Activated CD4-positive, CD25-positive, alpha-beta regulatory T cell treated with anti-CD3 and anti-CD28 coated beads, Interleukin-2, amount 50 U/mL, for 24 hours (primary cell): ENCODE measurements at regions not wholly inside any gene's neighbourhood (a gene's known extent, or its start where the extent isn't known, plus 50 kb on each side); places are given as distances from the start of the nearest gene placed in this dataset.

Experiments used
- ATAC-seq, 2 donors: fragments of 150-1000 bp; cut with Tn5 transposase; one replicate each; pipeline ENCODE4 v1.10.0; 2021; ENCODE audit warnings: mild to moderate bottlenecking in 1 of 2, moderate library complexity in 1 of 2

DNA sequence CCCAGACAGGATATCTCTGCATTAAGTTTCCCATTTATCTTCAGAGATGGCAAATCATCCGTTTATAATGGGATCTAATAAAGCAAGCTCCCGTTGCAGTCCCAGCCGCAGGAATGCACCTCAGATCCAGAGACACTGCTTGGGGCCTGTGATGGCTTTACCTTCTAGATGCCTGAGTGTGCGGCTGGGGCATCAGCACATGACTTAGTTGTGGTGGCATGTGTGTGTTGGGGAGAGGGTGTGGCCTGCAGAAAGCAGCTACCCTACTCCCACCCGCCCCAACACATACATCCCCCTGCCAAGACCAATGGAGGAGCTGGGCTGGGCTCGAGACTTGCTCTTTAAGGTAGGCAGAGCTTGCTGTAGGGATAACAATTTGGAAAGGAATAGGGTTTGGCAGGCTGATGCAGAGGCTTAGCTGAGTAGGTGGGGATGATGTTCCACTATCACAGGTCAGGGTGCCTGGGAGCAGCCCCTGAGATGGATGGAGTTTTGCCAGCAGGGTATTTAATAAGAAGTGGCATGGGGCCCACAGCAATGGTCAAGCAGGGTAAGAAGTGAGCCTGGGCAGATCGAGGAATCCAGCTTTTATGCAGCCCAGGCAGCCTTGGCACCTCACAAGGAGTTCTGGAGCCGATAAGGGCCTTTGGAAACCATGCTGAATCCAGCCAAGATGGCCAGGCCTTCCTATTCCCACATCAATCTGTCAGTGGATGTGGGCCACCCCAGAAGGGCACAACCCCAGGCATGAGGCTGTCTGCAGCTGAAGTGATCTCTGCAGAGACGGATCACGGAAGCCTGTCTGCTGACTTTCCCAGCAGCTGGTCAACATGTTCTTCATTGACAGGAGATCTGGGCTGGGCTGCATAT lies 601.3 kb downstream of the BUD13 start:
- no peak for ATAC-seq

DNA sequence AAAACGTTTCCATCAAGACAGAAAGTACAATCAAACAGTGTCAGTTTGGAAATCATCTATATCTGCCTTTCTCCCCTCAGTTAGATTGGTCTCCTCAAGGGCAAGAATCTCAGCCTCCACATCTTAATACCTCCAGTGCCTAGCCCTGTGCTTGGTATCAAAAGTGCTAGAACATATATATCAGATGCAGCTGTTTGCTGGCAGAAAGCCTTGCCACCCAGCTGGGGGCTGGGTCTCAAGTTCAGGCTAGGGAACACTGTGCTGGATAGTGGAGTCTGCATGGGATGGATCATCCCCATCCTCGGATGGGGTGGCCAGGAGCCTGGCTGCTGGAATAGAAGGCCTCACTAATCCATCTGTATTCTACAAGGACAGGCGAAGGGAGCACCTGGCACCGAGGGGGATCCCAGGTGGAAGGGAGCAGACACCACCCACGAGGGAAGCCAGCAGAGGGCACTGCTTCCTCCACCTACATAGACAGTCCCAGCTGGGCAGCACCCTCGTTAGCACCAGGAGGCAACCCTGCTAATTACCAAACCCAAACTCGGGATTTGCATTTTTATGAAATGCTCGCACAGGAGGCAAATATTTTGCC lies 602.2 kb downstream of the BUD13 start:
- no peak for ATAC-seq

DNA sequence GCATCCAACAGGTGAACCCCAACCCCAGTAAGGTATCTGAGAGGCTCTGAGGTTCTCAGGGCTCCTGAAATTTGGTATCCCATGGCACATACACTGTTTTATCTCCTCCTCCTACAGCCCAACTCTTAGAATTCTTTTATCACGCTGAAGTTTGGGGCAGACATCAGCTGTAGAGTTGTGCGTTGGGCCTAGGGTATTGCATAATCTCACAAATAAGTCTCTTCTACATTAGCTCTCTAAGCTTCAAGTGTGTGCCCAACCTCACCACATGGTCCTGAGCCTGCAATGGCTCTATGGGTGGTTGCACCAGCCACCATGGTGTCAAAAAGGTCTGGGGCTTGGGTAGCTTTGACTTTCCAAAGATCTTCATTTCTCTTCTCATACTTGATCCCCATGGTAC lies 603.0 kb downstream of the BUD13 start:
- ATAC-seq, result no peak

DNA sequence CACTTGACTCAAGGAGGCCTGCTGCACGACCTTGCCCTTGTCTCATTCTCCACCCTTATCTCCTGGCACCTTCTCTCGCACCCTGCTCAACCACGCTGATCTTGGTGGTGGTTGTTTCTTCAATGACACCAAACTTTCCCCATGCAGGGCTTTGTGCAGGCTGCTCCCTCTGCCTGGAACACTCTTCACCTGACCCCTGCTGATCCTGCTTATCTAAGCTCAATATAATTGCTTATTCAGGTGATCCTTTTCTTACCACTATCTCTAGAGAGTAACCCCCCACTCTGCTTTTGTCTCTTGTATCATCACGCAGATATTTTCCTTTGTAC lies 604.4 kb downstream of the BUD13 start:
- ATAC-seq, result no peak

DNA sequence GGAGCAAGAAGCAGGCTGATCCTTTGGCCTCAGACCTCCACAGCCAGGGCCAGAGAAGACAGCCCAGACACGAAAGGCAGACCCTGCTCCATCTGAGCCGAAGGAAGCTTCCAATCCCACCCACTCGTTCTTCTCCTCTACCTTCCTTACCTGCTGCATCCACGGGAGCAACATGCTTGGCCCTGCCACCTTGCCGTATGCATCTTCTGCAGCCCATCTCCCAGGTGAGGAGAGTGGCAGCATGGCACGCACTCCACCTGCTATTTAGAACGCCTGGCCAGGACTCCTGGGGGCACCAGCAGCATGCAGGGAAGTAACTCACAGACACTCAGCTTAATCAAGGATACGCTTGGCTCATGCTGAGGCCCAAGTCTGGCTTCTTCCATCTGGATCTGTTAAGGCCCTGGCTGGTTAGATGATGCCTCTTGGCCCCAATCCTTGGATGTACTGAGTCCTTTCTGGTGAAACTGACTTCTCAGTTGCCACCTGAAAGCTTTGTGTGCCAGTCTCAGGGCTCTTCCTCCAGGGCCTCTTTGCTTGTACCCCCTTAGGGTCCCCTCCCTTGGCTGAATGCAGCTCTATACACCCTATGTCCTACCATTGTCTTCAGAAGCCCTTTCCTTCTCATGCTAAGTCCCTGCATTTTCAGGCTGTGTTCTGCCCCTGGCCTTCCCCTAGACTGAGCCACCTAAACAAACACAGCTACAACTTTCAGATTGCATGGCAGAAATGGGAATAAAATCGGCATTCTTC lies 604.9 kb downstream of the BUD13 start:
- no peak for ATAC-seq

DNA sequence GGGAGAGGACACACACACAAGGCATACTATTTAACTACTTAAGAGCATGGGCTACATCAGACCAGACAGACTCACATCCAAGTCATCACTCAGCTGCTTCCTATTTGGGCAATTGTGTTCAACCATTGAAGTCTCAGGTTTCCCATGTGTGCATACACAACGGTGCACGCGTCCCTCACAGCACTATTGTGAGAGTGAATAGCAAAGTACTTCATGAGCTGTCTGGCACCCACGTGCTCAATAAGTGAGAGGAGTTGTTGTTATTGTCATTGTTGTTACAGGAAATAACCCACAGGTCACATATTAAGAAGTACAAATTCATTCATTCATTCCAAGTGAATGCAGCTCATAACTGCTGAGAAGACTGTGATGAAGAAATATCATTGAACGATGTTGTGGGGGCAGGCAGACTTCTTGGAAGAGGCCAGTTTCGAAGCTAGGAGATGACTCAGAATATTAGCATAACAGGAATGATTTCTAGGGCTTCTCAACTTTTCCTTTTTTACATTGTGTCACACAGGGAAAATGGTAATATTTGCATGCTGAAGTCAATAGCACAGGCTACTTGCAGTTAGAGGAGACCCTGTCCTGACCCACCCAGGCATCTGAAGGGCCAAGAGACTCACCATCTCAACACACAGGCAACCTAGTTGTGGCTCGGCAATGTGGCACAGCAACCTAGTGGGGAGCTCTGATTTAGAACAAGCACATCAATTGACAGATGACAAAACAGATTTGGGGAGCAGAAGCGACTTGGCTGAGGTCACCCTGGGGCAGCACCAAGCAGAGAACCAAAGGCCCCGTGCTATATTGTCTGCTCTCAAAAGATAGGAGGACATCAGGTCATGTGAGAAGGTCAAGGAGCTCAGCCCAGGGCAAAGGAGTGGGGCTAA lies 606.0 kb downstream of the BUD13 start:
- ATAC-seq, result no peak

DNA sequence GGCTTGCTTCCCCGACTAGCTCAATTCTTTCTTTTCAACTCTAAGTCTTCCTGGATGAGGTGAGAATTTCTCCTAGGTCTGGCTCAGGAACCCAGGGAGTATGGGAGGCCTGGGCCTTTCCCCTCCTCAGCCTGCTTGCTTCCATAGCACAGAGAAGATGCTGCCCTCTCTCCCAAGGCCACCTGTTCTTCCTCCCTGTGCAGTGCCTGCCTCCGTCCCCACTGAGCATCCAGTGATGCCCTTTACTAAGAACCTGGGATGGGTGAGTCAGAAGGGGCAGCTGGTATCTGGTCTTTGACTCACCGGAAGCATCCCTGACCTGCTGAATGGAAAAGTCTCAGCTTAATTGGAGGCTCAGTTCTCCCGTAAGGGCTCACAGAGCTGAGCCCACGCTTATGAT lies 607.9 kb downstream of the BUD13 start:
- ATAC-seq, result no peak

DNA sequence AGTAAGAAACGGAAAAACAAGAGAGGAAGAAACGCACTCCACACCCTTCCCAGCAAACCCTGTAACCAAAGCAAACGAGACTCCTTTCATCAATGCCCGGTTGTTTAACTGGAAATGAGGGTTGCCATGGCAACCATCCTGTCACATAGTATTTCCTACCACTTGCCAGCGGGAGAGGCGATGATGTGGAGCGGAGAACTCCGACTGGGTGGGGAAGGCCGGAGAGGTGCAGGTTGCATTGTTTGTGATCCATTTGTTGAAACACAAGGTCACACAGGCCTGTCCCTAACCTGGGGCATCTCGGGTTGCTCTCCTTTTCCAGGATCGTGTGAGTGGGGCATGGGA lies 609.9 kb downstream of the BUD13 start:
- ATAC-seq, result no peak

DNA sequence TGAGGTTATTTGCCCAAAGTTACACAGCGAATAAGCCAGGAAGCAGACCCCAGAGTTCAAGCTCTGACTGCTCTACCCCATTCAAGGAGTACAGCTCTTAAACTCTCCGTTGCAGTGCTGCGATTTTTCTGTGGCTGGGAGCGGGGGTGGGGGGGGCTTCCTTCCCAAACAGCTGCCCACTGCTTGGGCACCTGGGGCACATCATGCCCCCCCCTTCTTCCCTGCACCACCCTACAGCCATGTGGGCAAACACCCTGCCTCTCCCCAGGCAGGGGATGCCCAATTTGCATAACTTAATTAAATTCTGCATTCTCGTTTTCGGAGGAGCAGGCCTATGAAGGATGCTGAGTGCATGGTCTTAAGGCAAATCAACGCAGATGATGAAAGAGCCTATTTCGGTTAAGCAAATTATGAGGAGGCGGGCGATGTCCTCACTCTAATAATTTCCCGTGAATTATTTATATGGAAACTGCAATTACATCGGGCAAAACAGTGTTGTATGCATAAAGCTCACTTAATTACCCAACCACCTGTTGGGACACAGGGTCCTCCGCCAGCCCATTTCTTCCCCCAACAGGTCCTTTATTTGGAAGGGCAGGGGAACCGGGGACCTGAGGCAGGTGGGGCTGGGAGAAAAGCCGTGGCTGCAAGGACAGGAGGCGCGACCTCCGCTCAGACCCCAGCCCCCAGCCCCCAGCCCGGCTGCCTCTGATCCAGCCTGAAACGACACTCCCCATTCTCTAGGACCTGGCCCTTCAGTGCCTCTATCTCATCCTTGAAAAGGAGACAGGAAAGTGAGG lies 610.5 kb downstream of the BUD13 start:
- ATAC-seq, result no peak

DNA sequence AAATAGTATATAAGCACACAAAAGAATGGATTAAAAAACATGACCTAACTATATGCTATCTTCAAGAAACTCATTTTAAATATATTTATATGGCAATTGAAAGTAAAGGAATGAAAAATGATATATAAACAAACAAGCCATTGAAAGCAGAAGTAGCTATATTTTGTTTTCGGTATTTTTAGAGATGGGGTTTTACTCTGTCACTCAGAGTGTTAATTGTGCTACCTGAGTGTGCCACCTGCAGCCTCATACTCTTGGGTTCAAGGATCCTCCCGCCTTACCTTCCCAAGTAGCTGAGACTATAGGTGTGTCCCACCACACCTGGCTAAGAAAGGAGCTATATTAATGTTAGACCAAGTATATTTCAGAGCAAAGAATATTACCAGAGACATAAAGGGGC lies 624.1 kb downstream of the BUD13 start:
- ATAC-seq, result no peak

DNA sequence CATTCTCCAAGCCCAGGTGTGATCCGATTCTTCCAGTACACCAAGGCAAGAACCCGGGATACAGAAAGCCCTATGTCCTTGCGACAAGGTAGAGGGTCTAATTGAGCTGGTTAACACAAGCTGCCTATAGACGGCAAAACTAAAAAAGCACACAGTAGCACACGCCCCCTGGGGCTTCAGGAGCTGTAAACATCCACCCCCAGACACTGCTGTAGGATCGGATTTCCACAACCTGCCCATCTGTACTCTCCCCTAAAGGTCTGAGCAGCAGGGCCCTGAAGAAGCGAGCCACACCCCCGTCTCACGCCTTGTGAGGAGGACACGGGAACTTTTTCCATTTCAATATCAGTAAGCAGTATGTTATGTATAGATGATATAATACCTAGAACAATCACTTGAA lies 624.7 kb downstream of the BUD13 start:
- ATAC-seq, result no peak

DNA sequence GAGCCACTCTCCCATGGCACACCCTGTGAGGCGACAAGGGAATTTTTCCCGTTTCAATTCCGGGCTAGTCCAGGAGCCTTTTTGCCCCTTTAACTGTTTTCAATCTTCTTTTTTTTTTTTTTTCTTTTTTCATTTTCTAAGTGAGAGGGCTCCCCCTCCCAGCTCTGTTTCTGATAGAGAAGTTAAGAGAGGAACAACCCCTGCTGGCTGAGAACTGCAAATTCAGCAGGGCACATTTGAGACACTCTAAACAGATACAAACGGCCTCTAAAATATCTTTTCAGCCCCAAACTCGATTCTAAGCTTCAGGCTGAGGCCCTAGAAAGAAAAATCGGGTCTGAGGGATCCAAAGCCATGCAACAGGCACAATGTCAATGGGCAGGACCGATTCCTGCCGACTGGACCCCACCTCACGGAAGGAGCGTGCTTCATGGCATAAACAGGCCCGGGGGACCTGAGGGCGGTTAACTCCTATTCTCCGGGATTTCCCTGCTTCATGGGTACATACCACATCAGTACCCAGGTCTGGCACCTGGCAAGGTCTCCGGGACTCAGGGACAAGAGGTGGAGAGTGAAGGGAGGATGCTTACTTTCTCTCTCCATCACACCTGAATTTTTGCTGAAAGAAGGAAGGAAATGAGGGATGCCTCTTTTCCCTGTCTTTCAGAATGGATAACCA lies 627.5 kb downstream of the BUD13 start:
- ATAC-seq, result no peak

DNA sequence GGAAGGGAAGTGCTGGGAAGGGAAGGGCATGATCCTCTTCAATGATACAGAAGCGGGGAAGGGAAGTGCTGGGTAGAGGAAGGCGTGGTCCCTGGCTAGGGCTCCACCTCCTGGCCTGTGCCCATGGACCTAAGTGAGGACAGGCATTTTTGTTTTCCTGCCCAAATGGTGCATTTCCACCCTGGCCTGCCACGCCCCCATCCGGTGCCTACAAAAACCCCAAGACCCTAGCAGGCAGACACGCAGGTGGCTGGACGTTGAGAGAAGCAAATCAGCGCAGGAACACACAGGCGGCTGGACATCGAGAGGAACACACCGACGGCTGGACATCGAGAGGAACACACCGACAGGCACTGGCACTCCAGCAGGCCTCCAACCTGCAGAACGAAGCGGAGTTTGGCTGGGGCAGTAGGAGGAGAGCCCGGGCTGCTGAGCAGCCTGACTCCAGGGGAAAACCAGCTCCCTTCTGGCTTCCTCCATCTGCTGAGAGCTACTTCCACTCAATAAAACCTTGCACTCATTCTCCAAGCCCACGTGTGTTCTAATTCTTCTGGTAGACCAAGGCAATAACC lies 628.3 kb downstream of the BUD13 start:
- no peak for ATAC-seq

DNA sequence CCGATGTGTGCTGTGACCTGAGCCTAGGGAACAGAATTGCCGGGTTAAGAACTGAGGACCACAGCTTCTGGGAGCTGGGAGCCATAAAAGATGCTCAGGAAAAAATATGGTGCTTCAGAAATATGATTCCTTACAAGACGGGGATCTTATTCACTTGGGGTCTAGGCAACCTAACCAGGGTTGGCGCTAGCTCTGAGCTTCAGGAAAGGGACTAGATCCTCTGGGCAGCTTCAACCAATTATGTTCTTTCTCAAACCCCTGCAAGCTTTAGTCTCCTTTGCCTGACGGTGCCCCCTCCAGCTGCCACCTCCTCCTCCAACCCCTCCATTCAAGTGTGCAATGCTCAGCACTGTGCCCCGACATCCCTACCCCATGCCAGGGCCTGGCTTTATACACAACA lies 634.1 kb upstream of the CADM1 start:
- ATAC-seq, result no peak

DNA sequence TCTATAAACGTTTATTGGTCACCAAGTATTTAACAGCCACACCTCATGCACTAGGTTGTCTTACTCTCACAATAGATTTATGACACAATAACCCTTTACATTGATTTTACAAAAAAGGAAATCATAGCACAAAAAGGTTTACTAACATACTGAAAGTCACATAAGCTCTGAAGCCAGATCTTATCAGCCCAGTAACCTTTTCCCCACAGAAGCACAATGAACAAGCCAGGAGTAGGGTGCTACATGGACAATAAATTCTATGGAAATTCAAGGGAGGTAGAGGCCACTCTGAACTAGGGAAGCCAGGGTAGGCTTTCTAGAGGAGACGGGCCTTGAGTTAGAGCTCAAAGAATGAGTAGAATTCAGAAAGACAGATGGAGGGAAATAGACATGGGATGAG lies 633.5 kb upstream of the CADM1 start:
- no peak for ATAC-seq

DNA sequence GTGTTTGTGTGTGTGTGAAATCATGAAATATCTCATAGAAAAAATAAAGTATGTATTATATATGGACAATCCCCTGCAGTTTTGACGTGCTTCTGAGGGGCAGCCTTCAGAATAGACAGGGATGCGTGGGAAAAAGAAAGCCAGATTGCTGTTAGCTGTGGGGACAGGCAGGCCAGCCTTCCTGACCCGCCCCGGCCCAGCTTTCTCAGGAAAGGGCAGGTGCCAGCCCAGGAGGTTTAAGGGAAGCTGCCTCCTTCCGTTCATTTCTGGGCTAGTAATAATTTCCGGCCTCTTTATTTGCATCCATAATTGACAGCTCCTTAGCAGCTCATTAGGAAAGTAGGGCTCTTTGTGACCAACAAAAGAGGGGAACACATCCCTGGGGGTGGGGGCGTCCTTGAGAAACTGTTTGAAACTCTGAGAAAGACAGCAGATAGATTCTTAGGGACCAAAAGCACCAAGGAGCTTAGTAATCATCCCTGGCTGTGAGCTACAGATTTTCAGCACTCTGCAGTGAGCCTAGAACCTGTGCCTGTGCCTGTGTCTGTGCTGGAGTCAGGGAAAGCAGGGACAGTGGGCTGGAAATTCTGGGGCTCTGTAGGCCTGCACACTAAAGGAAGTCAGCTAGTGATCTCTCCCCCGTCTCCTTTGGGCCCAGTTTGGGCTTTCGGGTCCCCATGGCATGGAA lies 632.9 kb upstream of the CADM1 start:
- no peak for ATAC-seq

DNA sequence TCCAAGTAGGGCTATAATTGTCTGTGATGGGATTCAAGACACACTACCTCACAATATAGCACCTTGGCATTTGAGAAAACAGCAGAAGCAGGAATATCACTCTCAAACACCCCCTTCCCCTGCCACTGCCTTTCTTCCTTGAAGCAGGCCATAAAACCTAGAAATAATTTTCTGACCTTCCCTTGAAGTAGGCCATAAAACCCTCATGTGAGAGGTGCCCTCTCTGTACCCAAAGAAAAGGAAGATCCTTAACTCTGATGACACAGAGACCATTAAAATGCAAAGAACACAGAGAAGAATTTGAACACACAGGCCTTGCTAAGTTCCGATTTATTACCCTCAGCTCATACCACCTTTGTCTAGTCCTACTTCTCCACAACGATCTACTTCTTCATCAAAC lies 631.7 kb upstream of the CADM1 start:
- no peak for ATAC-seq

DNA sequence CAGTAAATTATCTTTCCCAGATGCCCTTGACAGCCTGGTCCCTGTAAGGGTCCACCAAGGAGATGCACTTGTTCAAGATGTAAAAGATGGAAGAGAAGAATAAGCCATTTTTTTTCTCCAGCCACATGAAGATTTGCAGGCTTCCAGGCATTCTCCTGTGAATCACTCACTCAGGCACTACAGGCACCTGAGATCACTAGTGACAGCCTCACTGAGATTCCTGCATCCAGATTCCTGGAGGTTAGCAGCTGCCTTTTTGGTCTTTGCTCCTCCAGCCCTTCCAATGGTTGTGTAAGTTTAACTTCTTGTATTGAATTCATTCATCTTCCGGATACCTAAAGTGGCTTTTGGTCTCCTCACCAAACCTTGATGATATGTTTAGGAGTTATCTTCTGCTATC lies 630.2 kb upstream of the CADM1 start:
- no peak for ATAC-seq

DNA sequence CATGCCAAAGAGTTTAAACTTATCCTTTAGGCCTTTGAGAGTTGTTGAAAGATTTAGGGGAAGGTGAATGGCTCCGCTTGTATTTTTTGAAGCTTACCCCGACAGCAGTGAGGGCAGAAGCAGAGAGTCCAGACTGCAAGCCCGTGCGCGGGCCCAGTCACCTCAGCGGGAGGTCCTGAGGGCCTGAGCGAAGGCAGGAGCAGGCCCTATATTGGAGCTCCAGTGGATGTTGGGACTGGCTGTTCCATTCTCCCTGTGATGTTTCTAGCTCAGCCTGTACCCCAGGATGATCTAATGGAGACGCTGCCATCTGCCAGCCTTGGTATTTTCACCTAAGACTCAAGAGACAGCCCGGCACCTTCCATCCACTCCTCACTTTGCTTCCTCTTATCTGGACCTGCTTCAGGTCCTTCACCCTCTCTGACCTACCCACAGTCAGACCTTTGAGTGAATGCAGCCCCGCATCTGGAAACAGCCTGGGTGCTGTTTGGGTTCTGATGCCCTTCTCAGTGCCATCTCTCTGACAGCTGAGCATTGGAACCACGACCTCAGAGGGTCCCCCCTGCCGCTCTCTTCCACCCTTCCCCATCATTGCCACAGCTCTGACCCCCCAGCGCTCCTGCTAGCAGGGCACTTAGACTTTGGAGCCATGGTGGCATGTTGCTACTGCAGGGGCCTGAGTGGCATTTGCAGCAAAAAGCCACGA lies 628.2 kb upstream of the CADM1 start:
- ATAC-seq, result no peak

DNA sequence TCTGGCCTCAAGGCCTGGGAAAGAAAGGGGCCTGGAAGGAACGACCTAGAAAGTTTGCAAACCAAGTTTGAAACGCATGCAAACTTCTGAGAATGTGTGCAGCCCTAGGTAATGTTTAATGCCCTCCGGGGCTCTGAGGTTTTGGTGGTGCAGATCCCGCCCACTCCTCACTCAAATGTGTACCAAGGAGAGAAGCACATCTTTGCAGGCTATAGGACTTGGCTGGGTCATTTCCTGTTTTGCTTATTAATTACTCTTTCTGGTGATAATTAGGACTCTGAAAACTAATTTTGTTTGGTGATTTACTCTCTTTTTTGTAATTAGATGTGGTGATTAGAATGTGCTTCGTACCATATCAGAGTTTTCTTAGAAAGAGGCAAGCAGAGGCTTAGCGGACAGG lies 625.9 kb upstream of the CADM1 start:
- ATAC-seq, result no peak
